ENCODE measurements at regions not wholly inside any gene's neighbourhood (a gene's known extent, or its start where the extent isn't known, plus 50 kb on each side); places are given as distances from the start of the nearest gene placed in this dataset.

- TF ChIP-seq ARNTL (CRISPR knock-in tag; IDR thresholded peaks at IDR 0.05; ENCODE audit: borderline replicate concordance, low read depth) (no peak), GLIS3 (CRISPR knock-in tag; IDR thresholded peaks at IDR 0.05) (no peak), CSRNP3 (CRISPR knock-in tag; IDR thresholded peaks at IDR 0.05) (no peak), PATZ1 (CRISPR knock-in tag; IDR thresholded peaks at IDR 0.05; ENCODE audit: borderline replicate concordance) (no peak), CREB5 (CRISPR knock-in tag; IDR thresholded peaks at IDR 0.05; ENCODE audit: low read depth) (no peak), PPARA (CRISPR knock-in tag; IDR thresholded peaks at IDR 0.05; ENCODE audit: borderline replicate concordance) (no peak), ESRRG (CRISPR knock-in tag; IDR thresholded peaks at IDR 0.05) (no peak), TOX (CRISPR knock-in tag; IDR thresholded peaks at IDR 0.05; ENCODE audit: borderline replicate concordance) (no peak), ZC3H10 (CRISPR knock-in tag; IDR thresholded peaks at IDR 0.05) (no peak), SNAI2 (CRISPR knock-in tag; IDR thresholded peaks at IDR 0.05) (no peak), POU6F1 (CRISPR knock-in tag; IDR thresholded peaks at IDR 0.05; ENCODE audit: borderline replicate concordance, low read depth) (no peak), TCF4 (CRISPR knock-in tag; IDR thresholded peaks at IDR 0.05; ENCODE audit: borderline replicate concordance) (no peak)
- no peak for ATAC-seq
Observed at GRCh38 chr1:94603663-94604062, 62.1 kb upstream of the F3 start.

- no peak for ATAC-seq
- TF ChIP-seq SNAI2 (CRISPR knock-in tag; IDR thresholded peaks at IDR 0.05) (no peak), CREB5 (CRISPR knock-in tag; IDR thresholded peaks at IDR 0.05; ENCODE audit: low read depth) (no peak), TSHZ2 (CRISPR knock-in tag; IDR thresholded peaks at IDR 0.05) (no peak), ZC3H10 (CRISPR knock-in tag; IDR thresholded peaks at IDR 0.05) (no peak), GLIS3 (CRISPR knock-in tag; IDR thresholded peaks at IDR 0.05) (no peak), POU6F1 (CRISPR knock-in tag; IDR thresholded peaks at IDR 0.05; ENCODE audit: borderline replicate concordance, low read depth) (no peak), ESRRG (CRISPR knock-in tag; IDR thresholded peaks at IDR 0.05) (no peak), TCF4 (CRISPR knock-in tag; IDR thresholded peaks at IDR 0.05; ENCODE audit: borderline replicate concordance) (no peak), OSR1 (CRISPR knock-in tag; IDR thresholded peaks at IDR 0.05) (no peak), PATZ1 (CRISPR knock-in tag; IDR thresholded peaks at IDR 0.05; ENCODE audit: borderline replicate concordance) (no peak), CSRNP3 (CRISPR knock-in tag; IDR thresholded peaks at IDR 0.05) (no peak), BACH2 (CRISPR knock-in tag; IDR thresholded peaks at IDR 0.05; ENCODE audit: borderline replicate concordance) (no peak), ARNTL (CRISPR knock-in tag; IDR thresholded peaks at IDR 0.05; ENCODE audit: borderline replicate concordance, low read depth) (no peak), ISL1 (CRISPR knock-in tag; IDR thresholded peaks at IDR 0.05) (no peak), ZNF70 (CRISPR knock-in tag; IDR thresholded peaks at IDR 0.05) (no peak), ZNF8 (CRISPR knock-in tag; IDR thresholded peaks at IDR 0.05) (no peak), CSDC2 (CRISPR knock-in tag; IDR thresholded peaks at IDR 0.05) (no peak), TOX (CRISPR knock-in tag; IDR thresholded peaks at IDR 0.05; ENCODE audit: borderline replicate concordance) (no peak), ZNF565 (CRISPR knock-in tag; conservative IDR thresholded peaks at IDR 0.05; ENCODE audit: low read depth) (no peak), RARB (CRISPR knock-in tag; IDR thresholded peaks at IDR 0.05) (no peak)
Observed at GRCh38 chr1:94602802-94603625, 61.5 kb upstream of the F3 start.
